Activated T-cell treated with anti-CD3 and anti-CD28 coated beads, Interleukin-2, amount 50 U/mL, for 72 hours (primary cell): ENCODE measurements at regions not wholly inside any gene's neighbourhood (a gene's known extent, or its start where the extent isn't known, plus 50 kb on each side); places are given as distances from the start of the nearest gene placed in this dataset.
A peak's percentile ranks its signal among the peaks of the same experiment; 100 is the strongest.

Experiments
- ATAC-seq, 2 donors: fragments of 150-1000 bp; cut with Tn5 transposase; replicated peaks in 1 of 2; 2 replicates each; pipeline ENCODE4 v1.10.0; 2021; ENCODE audit warnings: moderate library complexity in 2 of 2, mild to moderate bottlenecking in 1 of 2
- DNase-seq, 2 donors: peaks; one replicate each; pipeline ENCODE4 v3.0.0; 2021 to 2022; ENCODE audit warnings: mixed read lengths in 1 of 2
- H3K27ac Mint-ChIP-seq: one replicate; pipeline ENCODE4 v1.8.0; 2022; ENCODE audit warnings: mild to moderate bottlenecking, moderate library complexity, mixed read lengths
- H3K27me3 Mint-ChIP-seq: one replicate; pipeline ENCODE4 v1.8.0; 2022; ENCODE audit warnings: low read depth, mixed read lengths
- H3K36me3 Mint-ChIP-seq, 2 donors: one replicate each; pipeline ENCODE4 v1.8.0; 2022; ENCODE audit warnings: mixed read lengths in 2 of 2, mild to moderate bottlenecking in 1 of 2; ENCODE audit not compliant: insufficient read depth in 2 of 2
- H3K4me1 Mint-ChIP-seq: one replicate; pipeline ENCODE4 v1.8.0; 2022; ENCODE audit warnings: low read depth, mixed read lengths
- H3K4me3 Mint-ChIP-seq, 2 donors: one replicate each; pipeline ENCODE4 v1.8.0; 2022; ENCODE audit warnings: mild to moderate bottlenecking in 2 of 2, mixed read lengths in 2 of 2, moderate library complexity in 2 of 2
- H3K9me3 Mint-ChIP-seq, 2 donors: one replicate each; pipeline ENCODE4 v1.8.0; 2022; ENCODE audit warnings: mixed read lengths in 2 of 2

- DNase-seq, result no peak
- Mint-ChIP-seq H3K27ac (no peak overlapping the region), H3K27me3 (peaks cover 9% of the 10 kb centered on the region), H3K9me3 (no peaks in the 10 kb centered on the region), H3K4me3 (no peak overlapping the region), H3K36me3 (no peaks in the 10 kb centered on the region), H3K4me1 (peaks cover 6% of the 10 kb centered on the region)
- ATAC-seq, result no peak
These were observed 989.1 kb downstream of the FAM181B start for GRCh38 chr11:81744336-81745116.

GRCh38 chr11:81725701-81726100 is 1008.0 kb downstream of the FAM181B start:
- Mint-ChIP-seq H3K9me3 (peaks cover 5 to 7% of the 10 kb centered on the region in 2 donors), H3K27me3 (no peaks in the 10 kb centered on the region), H3K36me3 (peaks cover 4 to 5% of the 10 kb centered on the region in 2 donors), H3K27ac (no peak overlapping the region), H3K4me3 (no peak overlapping the region), H3K4me1 (no peaks in the 10 kb centered on the region)
- DNase-seq (no peak), ATAC-seq (no peak)

- Mint-ChIP-seq H3K27ac (no peak overlapping the region), H3K4me3 (no peak overlapping the region), H3K36me3 (no peaks in the 10 kb centered on the region), H3K27me3 (no peaks in the 10 kb centered on the region), H3K9me3 (no peaks in the 10 kb centered on the region), H3K4me1 (no peaks in the 10 kb centered on the region)
- DNase-seq (no peak), ATAC-seq (no peak)
These were observed 1016.0 kb downstream of the FAM181B start for GRCh38 chr11:81717695-81718094.

GRCh38 chr11:81707881-81708280 is 1025.8 kb downstream of the FAM181B start:
- Mint-ChIP-seq H3K27ac (no peak overlapping the region), H3K4me3 (no peak overlapping the region), H3K4me1 (peaks cover 5% of the 10 kb centered on the region), H3K9me3 (peaks cover 0 to 2% of the 10 kb centered on the region in 2 donors), H3K36me3 (peaks cover 0 to 1% of the 10 kb centered on the region in 2 donors), H3K27me3 (peaks cover 11% of the 10 kb centered on the region)
- ATAC-seq (no peak), DNase-seq (no peak)

GRCh38 chr11:81705283-81705682 is 1028.4 kb downstream of the FAM181B start:
- ATAC-seq, result no peak
- Mint-ChIP-seq H3K4me1 (peaks cover 5% of the 10 kb centered on the region), H3K4me3 (no peak overlapping the region), H3K27me3 (peaks cover 7% of the 10 kb centered on the region), H3K9me3 (peaks cover 2 to 8% of the 10 kb centered on the region in 2 donors), H3K36me3 (peaks cover 1 to 2% of the 10 kb centered on the region in 2 donors), H3K27ac (no peak overlapping the region)
- no peak for DNase-seq

- Mint-ChIP-seq H3K27ac (no peak overlapping the region), H3K27me3 (no peaks in the 10 kb centered on the region), H3K4me3 (no peak overlapping the region), H3K9me3 (peaks cover 8 to 16% of the 10 kb centered on the region in 2 donors), H3K36me3 (peaks cover 4 to 6% of the 10 kb centered on the region in 2 donors), H3K4me1 (no peaks in the 10 kb centered on the region)
- DNase-seq (no peak), ATAC-seq (no peak)
These were observed 1033.6 kb downstream of the FAM181B start for GRCh38 chr11:81700076-81700475.

- no peaks in the 10 kb centered on the region for H3K36me3 Mint-ChIP-seq
- ATAC-seq (no peak), DNase-seq (no peak)
- H3K4me1 Mint-ChIP-seq, result no peaks in the 10 kb centered on the region
- H3K4me3 Mint-ChIP-seq, result no peak overlapping the region
- no peaks in the 10 kb centered on the region for H3K9me3 Mint-ChIP-seq
- no peaks in the 10 kb centered on the region for H3K27me3 Mint-ChIP-seq
- H3K27ac Mint-ChIP-seq, result no peak overlapping the region
These were observed 1046.6 kb downstream of the FAM181B start for GRCh38 chr11:81687057-81687456.

GRCh38 chr11:81674211-81674610 is 1059.5 kb downstream of the FAM181B start:
- Mint-ChIP-seq H3K4me3 (no peak overlapping the region), H3K36me3 (no peaks in the 10 kb centered on the region), H3K27me3 (no peaks in the 10 kb centered on the region), H3K4me1 (no peaks in the 10 kb centered on the region), H3K9me3 (peaks cover 2 to 5% of the 10 kb centered on the region in 2 donors), H3K27ac (no peak overlapping the region)
- peak; percentile 51 to 77 for ATAC-seq
- DNase-seq, result peak; percentile 2 to 19

GRCh38 chr11:81673001-81673400 is 1060.7 kb downstream of the FAM181B start:
- DNase-seq (no peak), ATAC-seq (no peak)
- H3K9me3 Mint-ChIP-seq, result peaks cover 2 to 3% of the 10 kb centered on the region in 2 donors
- H3K4me1 Mint-ChIP-seq, result no peaks in the 10 kb centered on the region
- no peaks in the 10 kb centered on the region for H3K27me3 Mint-ChIP-seq
- H3K27ac Mint-ChIP-seq, result no peak overlapping the region
- no peaks in the 10 kb centered on the region for H3K36me3 Mint-ChIP-seq
- no peak overlapping the region for H3K4me3 Mint-ChIP-seq

GRCh38 chr11:81669935-81670543 is 1063.6 kb downstream of the FAM181B start:
- Mint-ChIP-seq H3K27ac (no peak overlapping the region), H3K4me1 (no peaks in the 10 kb centered on the region)

GRCh38 chr11:81658722-81659121 is 1074.9 kb downstream of the FAM181B start:
- DNase-seq, result peak in 1 of 2 donors; percentile 4
- Mint-ChIP-seq H3K27ac (no peak overlapping the region), H3K9me3 (peaks cover 1 to 6% of the 10 kb centered on the region in 2 donors), H3K36me3 (peaks cover 2 to 3% of the 10 kb centered on the region in 2 donors), H3K27me3 (peaks cover 13% of the 10 kb centered on the region), H3K4me1 (no peaks in the 10 kb centered on the region), H3K4me3 (no peak overlapping the region)
- no peak for ATAC-seq

More at GRCh38 chr11:81669935-81670543, 1063.6 kb downstream of the FAM181B start:
- Mint-ChIP-seq H3K4me3 (no peak overlapping the region), H3K27me3 (no peaks in the 10 kb centered on the region), H3K9me3 (no peaks in the 10 kb centered on the region), H3K36me3 (no peaks in the 10 kb centered on the region)
- no peak for ATAC-seq
- no peak for DNase-seq

GRCh38 chr11:81655351-81655750 is 1078.3 kb downstream of the FAM181B start:
- DNase-seq, result no peak
- Mint-ChIP-seq H3K4me1 (no peaks in the 10 kb centered on the region), H3K4me3 (no peak overlapping the region), H3K9me3 (peaks cover 1 to 6% of the 10 kb centered on the region in 2 donors), H3K27ac (no peak overlapping the region), H3K36me3 (peaks cover 2 to 3% of the 10 kb centered on the region in 2 donors), H3K27me3 (peaks cover 13% of the 10 kb centered on the region)
- no peak for ATAC-seq

GRCh38 chr11:81647374-81647773 is 1086.3 kb downstream of the FAM181B start:
- Mint-ChIP-seq H3K4me3 (no peak overlapping the region), H3K27ac (no peak overlapping the region), H3K9me3 (no peaks in the 10 kb centered on the region), H3K27me3 (peaks cover 27% of the 10 kb centered on the region), H3K4me1 (no peaks in the 10 kb centered on the region), H3K36me3 (no peaks in the 10 kb centered on the region)
- DNase-seq, result no peak
- no peak for ATAC-seq
